GM21360 (cell line): ENCODE measurements at regions not wholly inside any gene's neighbourhood (a gene's known extent, or its start where the extent isn't known, plus 50 kb on each side); places are given as distances from the start of the nearest gene placed in this dataset.
A peak's percentile ranks its signal among the peaks of the same experiment; 100 is the strongest.

Source experiments
- ATAC-seq: cut with Tn5 transposase; IDR thresholded peaks from one replicate; pipeline ENCODE4 v1.9.1; 2021; ENCODE audit warnings: mild to moderate bottlenecking, moderate library complexity; ENCODE audit not compliant: unreplicated experiment

DNA sequence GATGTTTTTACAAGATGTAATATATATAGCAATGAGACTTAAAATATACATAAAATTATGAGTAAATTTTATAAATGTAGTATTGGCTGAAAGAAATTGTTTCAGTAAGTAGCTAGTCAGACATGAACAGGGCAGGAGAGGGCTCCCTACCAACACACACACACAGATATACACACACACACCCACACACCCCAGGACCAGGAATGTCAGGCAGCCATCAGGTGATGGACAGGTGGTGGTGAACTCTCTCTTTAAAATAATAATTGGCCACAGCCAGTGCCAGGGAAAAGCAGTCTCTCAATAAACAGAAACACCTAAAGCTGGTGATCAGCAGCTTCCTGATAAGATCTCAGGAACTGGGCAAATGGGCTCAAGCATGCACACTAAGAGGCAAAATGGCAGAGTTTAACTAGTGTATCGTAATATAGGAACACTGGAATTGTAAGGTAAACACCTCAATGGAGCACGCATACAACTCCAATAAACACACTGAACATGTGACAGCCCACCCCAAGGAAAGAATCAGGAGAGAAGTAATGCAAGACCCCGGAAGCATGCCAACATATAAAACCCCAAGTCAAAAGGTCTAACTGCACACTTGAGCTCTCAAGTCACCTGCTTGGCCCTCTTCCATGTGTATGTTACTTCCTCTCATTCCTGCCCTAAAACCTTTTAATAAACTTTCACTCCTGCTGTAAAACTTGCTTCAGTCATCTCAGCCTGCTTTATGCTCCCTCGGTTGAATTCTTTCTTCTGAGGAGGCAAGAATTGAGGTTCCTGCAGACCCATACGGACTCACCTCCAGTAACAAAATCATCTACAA, 1034.1 kb upstream of the SEMA6D start:
- ATAC-seq, result no peak

DNA sequence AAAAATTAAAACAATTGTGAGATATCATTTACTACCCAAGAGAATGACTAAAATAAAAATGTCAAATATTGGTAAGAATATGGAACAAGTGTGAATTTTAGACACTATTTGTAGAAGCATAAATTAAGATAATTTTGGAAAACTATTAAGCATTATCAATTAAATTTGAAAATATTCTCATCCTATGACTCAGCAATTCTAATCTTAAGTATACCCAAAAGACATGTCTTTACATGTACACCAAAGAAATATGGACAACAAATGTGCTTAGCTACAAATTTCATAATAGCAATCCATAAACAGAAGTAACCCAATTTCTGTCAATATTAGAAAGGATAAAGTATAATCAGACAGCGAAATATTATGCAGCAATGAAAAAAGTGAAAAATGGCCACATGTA, 1032.2 kb upstream of the SEMA6D start:
- no peak for ATAC-seq

DNA sequence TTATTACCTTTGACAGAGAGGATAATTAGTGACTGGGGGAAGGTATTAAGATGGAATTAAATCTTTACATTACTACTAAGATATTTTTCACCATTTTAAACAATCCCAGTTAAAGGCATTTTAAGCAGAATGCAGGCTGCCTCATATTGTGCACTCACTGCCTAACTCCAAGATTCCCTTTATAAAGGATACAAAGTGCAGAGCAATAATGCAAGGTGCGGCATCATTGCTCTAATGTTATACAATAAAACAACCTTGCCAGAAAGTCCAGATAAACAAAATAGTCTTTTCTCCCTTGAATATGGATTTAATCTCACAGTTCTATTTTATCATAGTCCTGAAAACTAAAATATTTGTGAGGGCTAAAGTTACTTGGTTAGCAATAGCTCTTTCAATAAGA, 1031.6 kb upstream of the SEMA6D start:
- ATAC-seq, result no peak

DNA sequence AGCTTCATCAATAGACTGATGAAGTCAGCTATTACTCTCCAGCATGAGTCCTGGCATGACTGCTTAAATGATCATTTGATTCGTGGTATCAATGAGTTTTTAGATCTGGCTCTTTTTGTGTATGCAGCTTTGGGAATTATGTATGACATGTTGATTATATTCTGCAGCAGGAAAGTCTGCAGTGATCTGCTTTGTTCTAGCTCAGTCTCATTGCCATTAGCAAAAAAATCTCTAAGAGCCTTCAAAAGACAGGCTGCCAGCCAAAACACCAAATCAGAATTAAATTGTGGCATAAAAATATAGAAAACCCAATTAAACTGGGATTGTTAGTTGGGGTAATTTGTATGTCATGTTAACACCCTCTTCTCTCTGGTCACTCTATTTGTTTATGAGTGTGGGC, 1021.0 kb upstream of the SEMA6D start:
- no peak for ATAC-seq

DNA sequence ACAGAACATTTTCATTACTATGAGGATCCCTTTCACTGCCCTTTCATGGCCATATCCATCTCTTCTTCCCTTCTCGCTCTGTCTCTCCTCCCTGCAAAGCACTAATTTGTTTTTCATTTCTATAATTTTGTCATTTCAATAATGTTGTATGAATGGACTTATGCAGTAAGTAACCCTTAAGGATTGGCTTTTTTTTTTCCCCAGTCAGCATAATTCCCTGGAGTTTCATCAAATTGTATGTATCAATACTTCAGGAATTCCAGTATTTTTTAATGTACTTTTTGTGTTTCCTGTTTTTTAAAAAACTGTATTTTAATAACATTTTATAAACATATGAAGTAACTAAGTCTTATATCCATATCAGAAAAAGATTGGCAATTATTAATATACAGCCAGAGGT, 1016.0 kb upstream of the SEMA6D start:
- ATAC-seq, result no peak

DNA sequence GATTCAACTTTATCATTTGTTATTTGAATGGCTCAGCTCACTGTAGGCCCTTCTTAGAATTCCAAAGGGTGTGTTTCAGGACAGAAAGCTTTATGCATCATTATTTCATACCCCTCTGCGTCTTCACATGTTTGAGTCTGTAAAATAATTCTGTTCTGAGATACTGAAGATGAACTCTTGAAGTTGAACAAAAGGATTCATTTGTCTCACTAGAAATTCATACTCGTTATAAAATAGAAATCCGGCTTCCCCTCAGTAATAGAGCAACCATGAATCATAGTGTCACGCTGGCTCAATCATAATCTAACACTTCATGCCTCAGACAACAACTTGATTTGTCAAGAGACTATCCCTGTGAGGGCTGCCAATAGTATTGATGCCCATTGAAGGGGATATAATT, 1015.4 kb upstream of the SEMA6D start:
- no peak for ATAC-seq

DNA sequence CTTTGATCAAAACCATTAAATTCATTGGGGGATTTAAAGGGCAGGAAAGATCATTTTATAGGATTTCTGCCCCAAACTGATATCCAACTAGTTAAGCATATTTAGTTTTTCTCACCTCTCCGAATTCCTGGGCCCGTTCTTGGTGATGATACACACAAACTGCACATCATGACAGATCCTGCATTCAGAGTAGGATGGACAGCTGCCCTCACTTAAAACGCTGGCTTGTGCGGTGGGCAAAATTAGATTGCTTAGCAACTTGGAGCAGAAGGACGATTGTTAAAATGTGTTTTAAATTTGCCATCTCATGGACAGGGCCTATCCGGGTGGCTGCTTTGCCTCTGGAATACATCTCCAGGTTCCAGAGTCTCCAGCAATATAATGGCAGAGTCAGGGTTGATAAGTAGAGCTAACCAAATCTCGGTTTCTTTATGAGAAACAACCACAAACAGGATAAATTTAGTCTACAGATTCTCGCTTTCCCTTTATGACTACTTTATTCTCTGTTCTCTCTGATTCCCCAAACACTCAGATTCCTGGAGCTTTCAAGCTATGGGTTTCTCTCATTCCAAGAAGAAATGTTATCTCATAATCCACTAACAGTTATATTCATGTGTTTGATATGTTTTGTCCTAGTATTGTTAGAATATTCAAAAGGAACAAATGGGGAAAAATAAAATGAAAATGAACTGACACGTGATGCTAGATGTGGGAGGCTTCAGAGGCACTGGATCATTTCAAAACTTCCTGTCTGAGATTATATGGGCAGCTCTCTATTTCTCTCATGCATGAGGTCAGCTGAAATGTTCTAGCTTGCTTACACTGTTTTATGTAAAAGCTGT, 1014.1 kb upstream of the SEMA6D start:
- ATAC-seq, result peak; percentile 82

DNA sequence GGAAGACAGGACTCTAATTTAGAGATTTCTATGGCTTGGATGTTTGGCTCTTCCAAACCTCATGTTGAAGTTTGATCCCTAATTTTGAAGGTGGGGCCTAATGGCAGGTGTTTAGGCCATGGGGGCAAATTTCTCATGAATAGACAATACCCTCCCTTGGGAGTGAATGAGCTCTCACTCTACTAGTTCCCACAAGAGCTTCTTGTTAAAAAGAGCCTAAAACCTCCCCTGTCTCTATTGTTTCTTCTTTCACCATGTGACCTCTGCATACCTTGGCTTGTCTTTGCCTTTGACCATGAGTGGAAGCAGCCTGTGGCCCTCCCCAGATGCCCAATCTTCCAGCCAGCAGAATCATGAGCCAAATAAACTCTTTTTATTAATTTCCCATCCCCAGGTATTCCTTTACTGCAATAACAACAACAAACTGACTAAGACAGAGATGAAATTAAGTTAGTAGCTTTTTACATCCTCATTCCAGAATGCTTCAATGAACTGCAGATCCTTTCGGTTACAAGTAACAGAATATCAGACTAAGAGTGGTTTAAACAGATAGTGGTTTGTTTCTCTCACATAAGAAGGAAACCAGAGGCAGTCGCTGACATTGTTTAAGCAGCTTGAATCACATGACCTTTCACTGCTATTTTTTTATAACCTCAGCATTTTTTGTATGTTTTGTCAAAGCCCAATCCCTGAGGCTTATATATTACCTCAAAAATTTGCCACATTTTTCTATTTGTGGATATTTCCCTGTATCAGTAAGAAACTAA, 1013.3 kb upstream of the SEMA6D start:
- ATAC-seq, result peak; percentile 36

DNA sequence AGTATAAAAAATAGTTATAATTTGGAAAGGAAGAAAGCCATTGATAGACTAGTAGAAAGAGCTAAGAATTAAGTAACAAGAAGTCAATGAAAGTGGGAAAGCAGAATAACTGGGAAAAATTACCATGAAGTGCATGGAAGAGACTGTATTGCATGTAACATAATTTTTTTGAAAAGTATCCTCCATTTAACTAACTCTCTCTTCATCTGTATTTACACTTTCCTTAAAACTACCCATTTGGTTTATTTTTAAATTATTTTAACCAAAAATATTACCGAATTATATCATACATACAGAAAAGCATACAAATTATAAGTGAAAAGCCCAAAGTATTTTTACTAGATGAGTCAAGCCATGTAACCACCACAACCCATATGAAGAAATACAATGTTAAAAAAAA, 1009.9 kb upstream of the SEMA6D start:
- ATAC-seq, result no peak

DNA sequence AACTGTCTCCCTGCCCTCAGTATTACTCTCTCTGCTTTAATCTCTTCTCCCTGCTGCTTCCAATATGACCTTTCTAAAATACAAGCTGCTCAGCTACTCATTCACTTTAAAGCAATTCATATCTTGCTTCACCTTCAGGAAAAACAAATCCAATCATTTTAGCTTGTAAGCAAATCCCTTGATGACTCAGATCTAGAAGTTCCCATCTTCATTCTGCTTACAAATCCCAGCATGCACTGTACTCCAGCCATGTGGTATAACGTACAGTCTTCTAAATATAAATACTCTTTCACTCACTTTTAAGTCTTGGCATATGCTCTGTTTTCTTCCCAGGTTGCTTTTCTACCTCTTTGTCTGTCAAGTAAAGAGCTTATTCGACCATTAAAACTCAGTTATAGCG, 1009.1 kb upstream of the SEMA6D start:
- ATAC-seq, result no peak

DNA sequence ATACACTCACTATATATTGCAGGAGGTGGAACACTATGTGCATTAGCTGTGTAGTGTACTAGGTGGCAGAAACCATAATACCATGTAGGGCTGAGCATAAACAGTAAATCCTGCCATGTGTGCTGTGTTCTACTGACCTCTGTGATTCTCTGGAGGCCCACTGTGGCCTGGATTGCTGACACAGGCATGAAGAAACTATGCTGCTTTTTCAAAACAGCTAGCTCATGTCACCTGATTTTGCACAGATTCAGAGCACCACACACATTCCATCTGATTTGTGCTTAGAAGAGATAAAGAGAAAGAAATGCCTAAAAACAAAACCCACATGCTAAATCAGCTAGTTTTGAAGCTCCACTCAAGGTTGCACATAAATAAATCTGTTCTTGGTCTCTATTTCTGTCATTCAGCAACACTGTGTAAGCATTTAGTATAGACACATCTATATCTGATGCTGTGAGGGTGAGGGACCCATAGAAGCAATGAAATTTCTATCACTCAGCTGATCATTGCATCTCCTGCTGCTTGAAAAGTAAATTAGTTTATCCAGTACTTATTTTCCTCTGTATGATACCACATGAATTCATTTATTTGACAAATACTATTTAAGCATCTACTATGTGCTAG, 1007.7 kb upstream of the SEMA6D start:
- ATAC-seq, result no peak

DNA sequence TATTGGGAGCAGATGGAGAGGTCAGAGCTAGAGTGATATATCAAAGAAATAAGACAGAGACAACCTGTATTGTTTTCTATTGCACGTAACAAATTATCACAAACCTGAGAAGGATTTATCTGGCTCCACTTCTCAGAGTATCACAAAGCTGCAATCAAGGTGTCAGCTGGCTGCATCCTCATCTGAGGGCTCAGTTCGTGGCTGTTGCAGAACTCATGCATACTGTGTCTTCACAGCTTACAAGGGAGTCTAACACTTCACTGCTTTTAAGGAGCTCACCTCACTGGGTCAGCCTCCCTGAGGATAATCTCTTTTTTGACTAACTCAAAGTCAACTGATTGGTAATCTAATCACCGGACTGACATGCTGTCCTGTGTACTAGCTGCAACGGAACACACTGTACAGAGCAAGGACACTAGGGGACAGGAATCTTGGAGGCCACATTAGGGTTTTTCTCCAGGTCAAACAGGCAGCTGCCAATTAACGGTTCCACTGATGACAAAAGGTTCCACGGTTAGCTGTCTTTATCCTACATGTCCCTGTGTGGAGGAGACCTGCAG, 1006.8 kb upstream of the SEMA6D start:
- ATAC-seq, result no peak

DNA sequence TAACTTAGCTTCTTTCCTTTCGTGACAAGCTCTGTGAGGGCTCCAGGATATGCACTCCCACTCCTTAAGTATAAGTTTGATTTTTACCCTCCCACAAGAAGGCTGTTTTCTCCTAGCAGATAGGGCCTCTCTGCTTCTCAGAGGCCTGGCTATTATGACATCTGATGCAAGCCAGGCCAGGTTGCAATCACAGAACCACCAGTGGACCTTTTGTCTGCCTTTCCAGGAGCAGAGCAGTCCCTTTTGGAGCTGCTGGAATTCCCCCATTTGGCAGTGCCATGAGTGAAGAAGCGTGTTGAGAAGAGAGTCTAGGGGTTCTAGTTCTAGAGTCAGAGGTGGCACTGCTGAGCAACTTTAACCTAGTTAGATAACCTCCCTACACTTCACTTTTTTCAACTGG, 1004.3 kb upstream of the SEMA6D start:
- no peak for ATAC-seq

DNA sequence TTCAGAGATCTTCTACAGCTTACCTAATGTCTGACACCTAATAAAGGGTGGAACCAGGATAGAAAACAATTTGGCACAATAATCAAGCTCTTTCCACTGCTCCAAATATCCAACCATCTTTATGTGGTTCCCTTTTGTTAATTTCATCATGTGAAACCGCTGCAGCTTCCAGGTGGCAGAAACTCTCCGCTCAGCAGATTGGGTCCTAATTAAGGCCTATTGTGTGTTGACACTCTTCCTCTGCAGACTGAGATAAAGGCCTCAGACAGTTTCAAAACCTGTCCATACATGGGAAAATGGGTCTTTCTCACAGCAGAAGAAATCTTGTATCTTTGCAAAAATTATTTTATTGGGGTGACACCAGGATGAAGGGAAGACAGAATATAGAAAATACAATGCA, 1002.4 kb upstream of the SEMA6D start:
- no peak for ATAC-seq

DNA sequence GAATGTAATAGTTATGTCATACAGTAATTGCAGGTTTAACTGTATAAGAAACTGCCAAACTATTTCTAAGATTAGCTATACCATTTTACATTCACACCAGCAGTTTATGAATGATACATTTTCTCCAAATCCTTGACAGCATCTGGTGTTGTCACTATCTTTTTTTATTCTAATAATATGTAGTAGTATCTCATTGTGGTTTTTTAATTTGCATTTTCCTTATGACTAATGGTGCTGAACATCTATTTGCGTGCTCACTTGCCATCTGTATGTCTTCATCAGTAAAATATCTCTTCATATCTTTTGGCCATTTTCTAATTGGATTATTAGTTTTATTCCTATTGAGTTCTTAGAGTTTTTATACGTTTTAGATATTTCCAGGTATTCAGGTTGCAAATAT, 994.0 kb upstream of the SEMA6D start:
- ATAC-seq, result no peak

DNA sequence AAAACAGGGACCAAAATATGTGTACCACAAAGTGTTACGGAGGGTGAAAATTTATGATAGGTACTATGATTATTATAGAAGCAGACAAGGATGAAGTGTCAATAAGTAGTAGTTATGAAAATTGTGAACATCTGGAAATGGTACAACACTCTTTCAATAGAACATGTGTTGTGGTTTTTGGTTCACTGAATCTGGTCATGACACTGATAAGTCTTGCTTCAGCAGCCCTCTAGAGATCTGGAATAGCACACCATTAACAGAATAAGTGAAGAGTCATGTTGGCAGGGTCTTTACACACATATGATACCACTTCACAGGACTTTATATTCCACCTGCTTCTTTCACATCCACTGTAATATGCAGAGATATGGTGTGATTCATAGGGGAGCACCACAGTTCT, 985.2 kb upstream of the SEMA6D start:
- ATAC-seq, result peak; percentile 55

DNA sequence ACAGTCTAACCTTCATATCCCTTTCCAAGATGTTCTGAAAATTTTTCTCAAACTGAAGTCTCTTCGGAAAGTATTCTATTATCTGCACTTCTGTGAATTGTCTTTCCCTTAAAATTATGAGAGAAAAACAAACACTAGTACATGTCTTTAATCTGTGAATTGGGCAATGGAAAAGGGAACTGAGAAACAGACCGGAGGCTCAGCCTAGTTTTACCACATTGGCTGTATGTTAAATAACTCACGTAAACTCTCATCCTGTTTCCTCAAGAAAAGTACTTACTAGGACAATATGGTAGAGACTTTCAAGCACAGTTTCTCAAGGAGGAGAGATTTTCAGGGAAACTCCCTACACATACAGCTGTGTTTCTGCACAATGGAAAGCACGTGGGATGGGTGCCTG, 982.2 kb upstream of the SEMA6D start:
- peak; percentile 69 for ATAC-seq

DNA sequence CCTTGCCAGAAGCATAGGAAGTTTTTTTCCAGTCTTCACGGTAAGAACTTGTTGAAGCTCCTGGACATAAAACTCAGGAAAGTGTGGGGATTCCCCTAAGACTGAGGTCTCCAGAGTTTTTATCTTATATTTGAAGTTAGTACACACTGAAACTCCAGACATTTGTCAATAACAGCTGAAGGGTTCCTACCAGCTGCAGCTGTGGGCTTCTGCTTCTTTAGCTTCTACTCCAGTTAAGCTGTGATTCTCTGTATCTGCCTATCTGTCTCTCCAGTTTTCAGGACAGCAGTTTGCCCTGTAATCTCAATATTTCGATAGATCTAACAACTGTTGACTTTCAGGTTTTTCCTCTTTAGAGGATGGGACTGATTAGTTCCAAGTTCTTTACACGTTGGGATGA, 966.0 kb upstream of the SEMA6D start:
- no peak for ATAC-seq

DNA sequence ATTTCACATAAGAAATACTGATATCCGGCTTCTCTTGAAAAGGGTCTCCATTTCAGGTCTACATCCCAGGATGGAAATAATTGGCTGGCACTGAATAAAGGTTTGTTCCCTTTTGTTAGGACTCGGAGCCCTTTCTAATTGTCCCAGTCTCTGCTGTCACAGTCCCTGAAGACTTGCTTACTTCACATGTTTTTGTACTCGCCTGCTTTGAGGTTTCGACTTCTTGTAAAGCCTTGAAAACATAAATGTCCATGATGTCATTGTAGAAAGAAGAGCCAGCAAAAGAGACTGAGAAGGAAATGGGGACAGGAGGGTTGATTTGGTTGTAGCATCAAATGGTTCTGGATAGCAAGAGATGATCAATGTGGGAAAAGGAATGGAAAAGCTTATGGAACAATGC, 963.4 kb upstream of the SEMA6D start:
- no peak for ATAC-seq

DNA sequence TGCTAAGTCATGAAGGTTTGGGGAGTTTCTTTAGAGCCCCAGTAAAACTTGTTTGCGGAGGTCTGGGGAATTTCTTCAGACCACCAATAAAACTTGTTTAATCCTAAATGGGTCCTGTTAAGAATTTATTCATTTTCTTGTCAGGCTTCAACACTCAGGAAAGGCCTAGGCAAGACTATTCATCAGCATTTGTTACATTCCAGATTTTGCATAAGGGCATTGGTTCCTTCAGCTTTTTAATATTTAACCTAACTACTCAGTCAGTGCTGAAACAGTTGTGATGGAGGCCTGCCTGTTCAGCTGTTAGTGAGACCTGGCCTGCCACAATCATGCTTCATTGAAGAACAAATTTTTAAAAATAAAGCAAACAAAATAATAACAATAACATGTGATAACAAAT, 954.2 kb upstream of the SEMA6D start:
- ATAC-seq, result no peak

DNA sequence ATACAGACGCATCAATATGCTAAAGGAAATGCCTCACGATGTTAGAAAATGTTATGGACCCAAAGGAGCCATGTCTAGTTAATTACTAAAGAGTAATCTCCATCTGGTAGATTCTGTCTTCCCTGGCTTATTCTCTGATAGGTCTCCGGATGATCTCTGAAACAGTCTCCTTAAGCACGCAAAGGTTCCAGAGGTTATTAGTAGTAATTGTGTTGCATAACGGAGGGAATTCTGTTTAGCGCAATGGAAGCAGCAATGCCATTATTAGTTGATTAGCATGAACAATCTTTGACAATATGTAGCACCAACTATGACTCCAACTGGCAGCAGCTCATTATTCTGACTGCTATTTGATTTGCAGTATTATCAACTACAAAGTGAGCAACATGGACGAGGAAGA, 952.5 kb upstream of the SEMA6D start:
- ATAC-seq, result no peak
